ENCODE measurements at regions not wholly inside any gene's neighbourhood (a gene's known extent, or its start where the extent isn't known, plus 50 kb on each side); places are given as distances from the start of the nearest gene placed in this dataset.

- H3K4me1 ChIP-seq: no peaks in the 10 kb centered on the region
- ATAC-seq: no peak
Observed at GRCh38 chr2:188085421-188085820, 206.3 kb upstream of the GULP1 start.

GRCh38 chr2:188089901-188090300 is 201.8 kb upstream of the GULP1 start:
- Histone ChIP-seq H3K36me3 (no peaks in the 10 kb centered on the region), H3K4me3 (no peak overlapping the region), H3K27ac (no peak overlapping the region), H3K27me3 (no peaks in the 10 kb centered on the region), H3K9me3 (peaks cover 0 to 24% (median 4%) of the 10 kb centered on the region in 11 donors), H3K4me1 (no peaks in the 10 kb centered on the region)
- intact Hi-C loops (cut with DNase I): no loop called here
- ATAC-seq (no peak), DNase-seq (no peak)
- TF ChIP-seq CTCF (IDR thresholded peaks at IDR 0.05): no peak
- WGBS, 2 donors: 71 to 77% methylated on average over 2 of the region's 2 CpGs

More at GRCh38 chr2:188085421-188085820, 206.3 kb upstream of the GULP1 start:
- no peaks in the 10 kb centered on the region for H3K27me3 ChIP-seq
- H3K9me3 ChIP-seq: peaks cover 0 to 24% (median 4%) of the 10 kb centered on the region in 11 donors
- no peak for TF ChIP-seq CTCF (IDR thresholded peaks at IDR 0.05)
- H3K36me3 ChIP-seq: no peaks in the 10 kb centered on the region
- 68 to 75% methylated on average over 4 of the region's 4 CpGs for WGBS, 2 donors
- H3K27ac ChIP-seq: no peak overlapping the region
- H3K4me3 ChIP-seq: no peak overlapping the region
- intact Hi-C loops (cut with DNase I): no loop called here
- no peak for DNase-seq

- intact Hi-C loops (cut with DNase I): no loop called here
- H3K36me3 ChIP-seq: no peaks in the 10 kb centered on the region
- H3K27ac ChIP-seq: no peak overlapping the region
- peaks cover 0 to 18% (median 4%) of the 10 kb centered on the region in 11 donors for H3K9me3 ChIP-seq
- no peaks in the 10 kb centered on the region for H3K4me1 ChIP-seq
- TF ChIP-seq CTCF (IDR thresholded peaks at IDR 0.05): no peak
- no peaks in the 10 kb centered on the region for H3K27me3 ChIP-seq
- no peak for ATAC-seq
- no peak overlapping the region for H3K4me3 ChIP-seq
- no peak for DNase-seq
Observed at GRCh38 chr2:188091220-188091619, 200.5 kb upstream of the GULP1 start.

- WGBS, 2 donors: 66 to 75% methylated on average over 2 of the region's 2 CpGs
- intact Hi-C loops (cut with DNase I): no loop called here
- ATAC-seq (no peak), DNase-seq (no peak)
- no peaks in the 10 kb centered on the region for H3K4me1 ChIP-seq
- peaks cover 0 to 4% (median 0%) of the 10 kb centered on the region in 11 donors for H3K9me3 ChIP-seq
- no peaks in the 10 kb centered on the region for H3K36me3 ChIP-seq
- no peak for TF ChIP-seq CTCF (IDR thresholded peaks at IDR 0.05)
- H3K27ac ChIP-seq: no peak overlapping the region
- no peak overlapping the region for H3K4me3 ChIP-seq
- H3K27me3 ChIP-seq: no peaks in the 10 kb centered on the region
Observed at GRCh38 chr2:188092734-188093133, 198.9 kb upstream of the GULP1 start.

- ATAC-seq: no peak
- WGBS, 2 donors: 90 to 91% methylated on average over 3 of the region's 3 CpGs
- TF ChIP-seq CTCF (IDR thresholded peaks at IDR 0.05): no peak
Observed at GRCh38 chr2:188096910-188097309, 194.8 kb upstream of the GULP1 start.

More at GRCh38 chr2:188096910-188097309, 194.8 kb upstream of the GULP1 start:
- no peak overlapping the region for H3K4me3 ChIP-seq
- no peaks in the 10 kb centered on the region for H3K27me3 ChIP-seq
- no peak overlapping the region for H3K27ac ChIP-seq
- H3K4me1 ChIP-seq: no peaks in the 10 kb centered on the region
- DNase-seq: no peak
- no peaks in the 10 kb centered on the region for H3K9me3 ChIP-seq
- intact Hi-C loops (cut with DNase I): no loop called here
- no peaks in the 10 kb centered on the region for H3K36me3 ChIP-seq

Data from heart right ventricle (tissue), 16 donors.